HG02840 (cell line): ENCODE measurements at regions not wholly inside any gene's neighbourhood (a gene's known extent, or its start where the extent isn't known, plus 50 kb on each side); places are given as distances from the start of the nearest gene placed in this dataset.

Experiments
- ATAC-seq: cut with Tn5 transposase; IDR thresholded peaks from one replicate; pipeline ENCODE4 v1.9.1; 2021; ENCODE audit warnings: mild to moderate bottlenecking, moderate library complexity, moderate number of reproducible peaks; ENCODE audit not compliant: unreplicated experiment, low FRiP score

DNA sequence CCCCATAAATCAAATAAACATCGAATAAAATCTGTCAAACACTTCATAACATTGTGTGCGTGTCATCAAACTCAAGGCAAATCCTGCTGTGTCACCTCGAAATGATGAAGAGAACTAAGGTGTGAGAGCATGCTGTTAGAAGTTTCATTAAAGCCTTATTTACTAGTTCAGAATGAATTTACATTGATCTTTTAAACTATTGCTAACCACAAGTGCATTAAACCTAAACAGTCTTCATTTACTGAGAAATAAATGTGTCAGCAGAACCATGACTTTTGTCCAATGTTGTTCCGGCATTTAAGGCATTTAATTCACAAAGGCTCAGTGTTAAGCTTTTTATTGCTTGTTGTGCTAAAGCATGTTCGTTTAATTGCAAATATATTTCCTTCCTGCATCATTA, 474.4 kb downstream of the SETD4 start:
- no peak for ATAC-seq

DNA sequence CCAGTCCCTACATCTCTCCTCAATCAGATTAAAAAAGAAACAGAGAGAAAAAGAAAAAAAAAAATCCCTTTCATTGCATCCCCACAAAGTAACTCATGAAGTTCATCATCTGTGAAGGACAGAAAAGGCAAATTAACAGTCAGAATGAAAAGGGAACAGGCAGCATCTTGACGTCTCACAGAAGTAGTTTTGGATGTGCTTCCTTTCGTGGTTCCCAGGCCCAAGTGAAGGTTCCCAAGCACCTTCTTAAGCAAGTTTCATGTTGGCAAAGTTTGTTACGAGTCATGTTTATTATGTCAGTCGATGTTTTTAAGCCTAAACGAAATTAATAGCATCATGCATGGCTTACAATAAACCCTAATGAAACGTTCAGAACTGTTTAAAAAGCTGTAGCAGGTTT, 475.2 kb downstream of the SETD4 start:
- ATAC-seq: no peak

DNA sequence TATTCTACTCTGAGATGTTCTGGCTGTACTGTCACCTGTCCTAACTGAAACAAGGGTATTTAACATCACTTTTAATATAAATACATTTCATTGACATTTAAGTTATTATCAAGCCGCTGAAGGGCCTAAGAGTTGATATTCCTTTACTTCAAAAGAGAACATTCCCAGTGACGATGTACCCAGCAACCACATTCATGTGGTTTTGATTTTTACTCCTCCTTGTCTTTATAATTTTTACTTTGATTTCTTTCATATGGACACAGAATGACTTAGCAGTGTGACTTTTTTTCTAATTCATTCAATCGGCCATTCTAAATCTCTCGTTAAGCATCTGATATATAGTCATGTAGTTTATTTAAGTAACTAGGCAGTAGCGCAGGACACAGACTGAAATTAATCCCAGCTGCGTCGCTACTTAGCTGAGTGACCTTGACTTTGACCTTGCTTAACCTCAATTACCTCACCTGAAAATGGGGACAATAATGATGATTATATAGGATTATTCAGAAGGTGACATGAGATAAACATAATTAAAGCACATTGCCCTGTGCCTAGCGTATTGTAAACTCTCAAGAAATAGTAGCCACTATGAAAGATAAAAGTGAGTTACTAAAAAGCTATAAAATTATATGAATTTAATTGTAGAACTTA, 476.6 kb downstream of the SETD4 start:
- ATAC-seq: no peak

DNA sequence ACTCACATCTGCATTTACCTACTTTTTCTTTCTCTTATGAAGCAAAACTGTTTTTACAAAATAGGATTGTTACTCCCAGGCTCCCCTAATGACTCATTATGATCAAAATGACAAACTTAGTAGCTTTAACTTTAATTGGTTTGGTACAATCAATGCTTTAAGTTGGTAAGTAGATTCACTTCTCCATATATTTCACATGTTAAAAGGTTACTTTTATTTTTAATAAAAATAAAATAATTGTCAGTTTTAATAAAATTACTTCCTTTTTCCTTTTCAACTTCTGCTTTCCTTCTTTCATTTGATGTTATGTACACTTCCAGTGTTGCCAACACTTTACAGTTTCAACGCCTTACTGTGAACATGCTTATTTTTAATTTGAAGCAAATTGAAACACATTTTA, 477.6 kb downstream of the SETD4 start:
- ATAC-seq: no peak

- no peak for ATAC-seq
Measured at GRCh38 chr21:35581640-35582039, 478.7 kb downstream of the SETD4 start.

DNA sequence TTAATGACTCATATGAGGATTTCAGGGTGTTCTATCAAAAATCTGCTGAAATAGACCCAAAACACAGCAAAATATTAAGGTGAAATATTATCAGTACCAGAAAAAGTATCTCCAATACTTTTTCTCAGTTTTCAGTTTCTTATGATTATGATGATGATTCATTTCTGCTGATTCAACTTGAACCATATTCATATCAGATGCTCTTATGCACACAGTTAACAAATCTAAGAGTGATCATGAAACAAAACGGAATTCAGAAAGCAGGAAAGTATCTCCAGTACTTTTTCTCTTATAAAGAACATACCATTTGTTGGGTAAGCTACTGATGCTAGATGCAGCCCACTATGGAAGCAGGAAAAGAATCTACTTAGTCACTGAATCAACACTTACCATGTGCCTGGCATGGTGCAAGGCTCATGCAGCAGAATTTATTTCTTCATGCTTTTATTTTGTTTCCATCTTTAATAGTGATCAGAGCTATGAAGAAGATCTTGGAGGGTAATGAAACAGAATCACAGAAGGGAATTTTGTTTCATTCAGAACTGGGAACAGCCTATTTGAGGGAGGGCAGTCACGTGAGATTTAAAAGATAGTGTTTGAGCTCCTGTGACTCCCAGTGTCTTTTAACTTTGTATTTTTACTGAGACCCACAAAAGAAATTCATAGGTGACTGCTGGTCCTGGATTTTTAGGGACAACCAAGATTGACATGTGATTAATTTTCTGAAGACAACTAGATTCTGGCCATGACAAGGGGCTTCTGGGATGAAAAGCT, 480.6 kb downstream of the SETD4 start:
- ATAC-seq: no peak

GRCh38 chr21:35578831-35579471, 481.4 kb downstream of the SETD4 start:
- ATAC-seq: no peak

DNA sequence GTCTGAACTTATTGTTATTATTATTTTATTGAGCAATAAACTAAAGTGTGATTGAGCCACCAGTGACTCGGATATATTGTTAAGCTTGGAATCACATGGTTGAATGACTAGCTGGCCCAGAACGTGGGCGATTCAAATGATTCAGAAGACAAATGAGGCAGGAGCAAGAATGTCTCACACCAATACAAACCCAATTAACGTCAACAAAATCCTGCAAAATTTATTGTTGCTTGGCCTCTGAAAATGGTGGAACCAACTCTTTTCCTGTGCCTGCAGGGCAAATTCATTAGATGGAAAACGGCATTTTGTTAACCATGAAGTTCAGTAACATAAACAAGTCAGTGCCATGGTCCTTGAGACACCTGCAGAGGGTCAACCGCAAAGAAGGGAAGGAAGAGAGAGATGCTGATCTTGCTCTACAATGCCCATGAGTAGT, 482.0 kb downstream of the SETD4 start:
- no peak for ATAC-seq

GRCh38 chr21:35575280-35575915, 484.9 kb downstream of the SETD4 start:
- ATAC-seq: no peak

GRCh38 chr21:35573472-35574374, 486.6 kb downstream of the SETD4 start:
- ATAC-seq: no peak

DNA sequence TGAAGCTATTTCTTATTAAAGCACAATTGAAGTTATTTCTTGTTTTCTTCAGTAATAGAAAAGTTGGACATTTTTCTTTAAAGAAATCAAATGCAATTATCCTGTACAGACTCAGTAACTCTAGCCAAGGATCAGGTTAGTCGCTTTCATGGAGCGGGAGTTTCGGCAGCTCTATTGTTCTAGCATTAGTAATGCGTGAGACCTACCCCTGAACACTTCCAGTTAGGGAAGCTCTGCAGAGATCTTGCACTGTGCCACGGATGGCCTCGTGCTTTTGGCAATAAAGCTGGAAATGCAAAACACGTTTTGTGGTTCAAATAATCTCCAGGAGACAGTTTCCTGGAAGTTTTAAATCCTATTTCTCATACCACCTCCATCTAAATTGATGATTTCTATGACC, 488.4 kb downstream of the SETD4 start:
- ATAC-seq: no peak

DNA sequence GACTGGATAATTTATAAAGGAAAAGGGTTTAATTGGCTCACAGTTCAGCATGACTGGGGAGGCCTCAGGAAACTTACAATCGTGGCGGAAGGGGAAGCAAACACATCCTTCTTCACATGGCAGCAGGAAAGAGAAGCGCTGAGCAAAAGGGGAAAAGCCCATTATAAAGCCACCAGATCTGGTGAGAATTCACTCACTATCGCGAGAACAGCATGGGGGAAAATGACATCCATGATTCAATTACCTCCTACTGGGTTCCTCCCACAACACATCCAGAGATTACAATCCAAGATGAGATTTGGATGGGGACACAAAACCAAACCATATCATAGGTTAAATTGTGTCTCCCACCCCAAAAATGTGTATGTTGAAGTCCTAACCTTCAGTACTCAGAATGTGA, 491.7 kb downstream of the SETD4 start:
- ATAC-seq: no peak

DNA sequence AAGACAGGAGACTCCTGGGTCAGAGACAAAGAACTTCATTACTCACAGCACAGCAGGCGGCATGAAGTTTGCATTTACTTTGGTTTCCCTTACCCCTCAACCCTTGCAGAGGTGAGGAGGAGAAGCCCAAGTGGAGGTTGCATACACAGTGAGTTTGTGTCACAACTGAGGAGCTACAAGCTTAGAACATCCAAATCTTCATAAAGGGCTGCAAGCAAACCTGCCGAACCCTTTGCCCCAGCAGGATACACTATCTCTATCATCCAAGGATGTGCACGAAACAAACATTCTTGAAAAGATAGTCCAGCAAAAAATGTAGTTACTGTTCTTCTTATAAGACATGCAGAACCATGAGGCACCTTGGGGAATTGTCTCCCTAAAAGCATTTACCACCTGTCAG, 493.5 kb downstream of the SETD4 start:
- ATAC-seq: no peak

DNA sequence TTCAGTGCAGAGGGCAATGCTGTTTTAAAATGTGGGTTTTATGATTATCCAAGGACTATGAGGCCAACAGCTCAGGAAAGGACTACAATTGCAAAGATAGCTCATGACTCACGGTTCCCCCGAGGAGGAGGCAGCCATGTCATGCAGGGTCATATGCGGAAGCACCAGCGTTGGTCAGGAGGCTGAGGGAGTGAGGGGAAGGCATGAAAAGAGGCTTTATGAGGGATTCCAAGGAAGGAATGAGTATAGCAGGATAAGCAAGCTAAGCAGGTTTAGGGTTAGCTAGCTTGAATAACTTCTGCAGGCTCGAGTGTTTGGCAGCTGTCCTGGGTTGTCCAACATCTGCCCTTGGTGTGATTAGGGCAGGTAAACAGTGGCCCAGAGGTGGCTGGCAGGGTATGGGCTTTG, 495.1 kb downstream of the SETD4 start:
- no peak for ATAC-seq

- ATAC-seq: no peak
Measured at GRCh38 chr21:35563885-35564451, 496.4 kb downstream of the SETD4 start.

DNA sequence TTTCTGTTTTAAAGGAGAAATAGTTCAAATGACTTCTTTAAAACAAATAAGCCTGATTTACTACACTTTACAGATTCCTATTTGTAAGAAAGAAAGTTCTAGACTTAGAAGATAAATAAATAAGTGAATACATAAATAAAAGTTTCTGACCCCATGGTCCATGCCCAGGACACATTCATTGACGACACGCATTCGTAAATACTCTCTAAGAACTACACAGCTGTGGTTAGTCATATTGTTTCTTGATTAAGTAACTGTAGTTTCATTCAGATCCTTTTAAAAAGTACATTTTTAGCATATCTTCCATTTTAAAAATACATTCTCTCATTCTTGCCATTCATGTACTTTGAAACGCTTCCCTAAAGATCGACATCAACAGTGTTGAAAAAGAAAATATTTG, 497.4 kb downstream of the SETD4 start:
- no peak for ATAC-seq

- ATAC-seq: no peak
Measured at GRCh38 chr21:35561116-35561515, 499.2 kb downstream of the SETD4 start.

DNA sequence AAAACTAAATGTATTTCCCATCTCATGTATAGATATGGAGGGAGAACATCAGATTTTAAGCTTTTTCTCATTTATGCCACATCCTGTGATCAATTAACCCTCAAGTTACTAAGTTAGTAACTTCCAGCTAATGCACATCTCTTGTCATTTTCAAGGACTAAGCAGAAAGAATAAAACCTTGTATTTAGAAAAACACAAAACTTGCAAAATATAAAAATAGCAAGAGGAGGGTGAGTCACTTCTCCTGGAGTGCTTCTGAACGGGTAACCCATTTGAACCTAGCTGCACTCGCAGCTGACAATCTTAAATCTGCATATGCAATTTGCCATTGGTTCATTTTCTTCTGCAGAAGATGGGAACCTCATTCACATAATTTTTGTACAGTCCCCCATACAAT, 500.5 kb downstream of the SETD4 start:
- ATAC-seq: no peak

DNA sequence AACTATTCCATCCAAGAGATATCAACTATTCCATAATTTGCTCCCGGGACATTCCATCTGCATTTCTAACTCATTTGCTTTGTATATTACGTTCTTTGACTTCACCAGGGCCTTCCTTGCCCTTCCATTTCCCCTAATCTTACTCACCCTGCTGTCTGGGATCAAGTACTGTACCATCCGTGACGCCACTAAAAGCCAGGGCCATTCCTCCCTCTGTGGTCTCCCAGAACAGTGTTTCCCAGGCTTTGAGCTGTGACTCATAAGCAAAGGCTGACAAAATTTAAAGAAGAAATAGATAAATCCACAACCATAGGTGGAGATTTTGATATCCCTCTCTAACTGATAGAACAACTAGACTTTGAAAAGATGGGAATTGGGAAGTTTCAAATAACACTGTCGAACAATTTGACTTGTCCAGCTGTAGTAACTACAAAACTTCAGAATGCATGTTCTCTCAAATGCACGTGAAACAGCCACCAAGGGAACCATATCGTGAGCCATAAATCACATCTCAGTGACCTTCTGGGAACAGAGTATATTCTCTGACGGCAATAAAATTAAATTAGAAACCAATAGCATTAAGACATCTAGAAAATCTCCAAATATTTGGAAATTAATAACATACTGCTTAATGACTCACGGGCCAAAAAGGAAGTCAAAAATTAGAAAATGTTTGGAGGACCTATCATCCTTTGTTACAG, 501.0 kb downstream of the SETD4 start:
- ATAC-seq: no peak
